Neural crest cell (in vitro differentiated cells): ENCODE measurements at regions not wholly inside any gene's neighbourhood (a gene's known extent, or its start where the extent isn't known, plus 50 kb on each side); places are given as distances from the start of the nearest gene placed in this dataset.

Experiments used
- DNase-seq: peaks from one replicate; pipeline ENCODE4 v3.0.0; 2021; ENCODE audit warnings: low read depth, mixed read lengths, low spot score
- H3K27ac Mint-ChIP-seq: one replicate; pipeline ENCODE4 v1.8.0; 2021; ENCODE audit warnings: mild to moderate bottlenecking, mixed read lengths; ENCODE audit not compliant: unreplicated experiment
- H3K27me3 Mint-ChIP-seq: 2 replicates; pipeline ENCODE4 v1.8.0; 2021; ENCODE audit warnings: low read depth, mild to moderate bottlenecking, mixed read lengths
- H3K36me3 Mint-ChIP-seq: 2 replicates; pipeline ENCODE4 v1.8.0; 2021; ENCODE audit warnings: low read depth, mild to moderate bottlenecking, mixed read lengths
- H3K4me1 Mint-ChIP-seq: 2 replicates; pipeline ENCODE4 v1.8.0; 2021; ENCODE audit warnings: mixed read lengths
- H3K4me3 Mint-ChIP-seq: one replicate; pipeline ENCODE4 v1.8.0; 2021; ENCODE audit warnings: mild to moderate bottlenecking, mixed read lengths
- H3K9me3 Mint-ChIP-seq: 2 replicates; pipeline ENCODE4 v1.8.0; 2021; ENCODE audit warnings: mixed read lengths
- TF ChIP-seq, protein P1 (sequence below): fragments of 200-600 bp; sonication (generic); conservative IDR thresholded peaks from 2 replicates; pipeline ENCODE4 v1.5.0; 2021; ENCODE audit warnings: antibody characterized with exemption, mild to moderate bottlenecking

DNA sequence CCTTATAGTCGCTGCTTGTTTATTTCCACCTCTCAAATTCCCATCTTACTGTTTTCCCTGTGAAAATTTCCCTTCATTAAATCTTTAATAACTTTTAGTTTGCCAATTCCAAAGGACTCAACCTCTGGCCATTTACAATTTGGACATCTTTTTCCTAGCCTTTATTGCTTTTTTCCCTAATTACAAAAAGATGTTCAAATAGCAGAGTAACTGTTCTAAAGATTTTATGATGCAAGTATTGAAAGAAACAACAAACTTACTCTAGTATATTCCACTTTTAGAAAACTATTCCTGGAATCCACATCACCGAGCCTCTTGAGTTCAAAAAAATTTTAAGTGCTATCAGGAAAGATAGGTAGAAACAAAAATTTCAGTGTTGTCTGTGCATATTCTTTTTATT is 174.1 kb upstream of the UBE2E2 start:
- peaks cover 7% of the 10 kb centered on the region for H3K27me3 Mint-ChIP-seq
- H3K4me1 Mint-ChIP-seq, result no peaks in the 10 kb centered on the region
- no peak for DNase-seq
- no peaks in the 10 kb centered on the region for H3K36me3 Mint-ChIP-seq
- TF ChIP-seq, protein P1, sequence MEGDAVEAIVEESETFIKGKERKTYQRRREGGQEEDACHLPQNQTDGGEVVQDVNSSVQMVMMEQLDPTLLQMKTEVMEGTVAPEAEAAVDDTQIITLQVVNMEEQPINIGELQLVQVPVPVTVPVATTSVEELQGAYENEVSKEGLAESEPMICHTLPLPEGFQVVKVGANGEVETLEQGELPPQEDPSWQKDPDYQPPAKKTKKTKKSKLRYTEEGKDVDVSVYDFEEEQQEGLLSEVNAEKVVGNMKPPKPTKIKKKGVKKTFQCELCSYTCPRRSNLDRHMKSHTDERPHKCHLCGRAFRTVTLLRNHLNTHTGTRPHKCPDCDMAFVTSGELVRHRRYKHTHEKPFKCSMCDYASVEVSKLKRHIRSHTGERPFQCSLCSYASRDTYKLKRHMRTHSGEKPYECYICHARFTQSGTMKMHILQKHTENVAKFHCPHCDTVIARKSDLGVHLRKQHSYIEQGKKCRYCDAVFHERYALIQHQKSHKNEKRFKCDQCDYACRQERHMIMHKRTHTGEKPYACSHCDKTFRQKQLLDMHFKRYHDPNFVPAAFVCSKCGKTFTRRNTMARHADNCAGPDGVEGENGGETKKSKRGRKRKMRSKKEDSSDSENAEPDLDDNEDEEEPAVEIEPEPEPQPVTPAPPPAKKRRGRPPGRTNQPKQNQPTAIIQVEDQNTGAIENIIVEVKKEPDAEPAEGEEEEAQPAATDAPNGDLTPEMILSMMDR, result no peak
- H3K9me3 Mint-ChIP-seq, result peaks cover 15% of the 10 kb centered on the region
- no peak overlapping the region for H3K27ac Mint-ChIP-seq
- H3K4me3 Mint-ChIP-seq, result no peak overlapping the region

DNA sequence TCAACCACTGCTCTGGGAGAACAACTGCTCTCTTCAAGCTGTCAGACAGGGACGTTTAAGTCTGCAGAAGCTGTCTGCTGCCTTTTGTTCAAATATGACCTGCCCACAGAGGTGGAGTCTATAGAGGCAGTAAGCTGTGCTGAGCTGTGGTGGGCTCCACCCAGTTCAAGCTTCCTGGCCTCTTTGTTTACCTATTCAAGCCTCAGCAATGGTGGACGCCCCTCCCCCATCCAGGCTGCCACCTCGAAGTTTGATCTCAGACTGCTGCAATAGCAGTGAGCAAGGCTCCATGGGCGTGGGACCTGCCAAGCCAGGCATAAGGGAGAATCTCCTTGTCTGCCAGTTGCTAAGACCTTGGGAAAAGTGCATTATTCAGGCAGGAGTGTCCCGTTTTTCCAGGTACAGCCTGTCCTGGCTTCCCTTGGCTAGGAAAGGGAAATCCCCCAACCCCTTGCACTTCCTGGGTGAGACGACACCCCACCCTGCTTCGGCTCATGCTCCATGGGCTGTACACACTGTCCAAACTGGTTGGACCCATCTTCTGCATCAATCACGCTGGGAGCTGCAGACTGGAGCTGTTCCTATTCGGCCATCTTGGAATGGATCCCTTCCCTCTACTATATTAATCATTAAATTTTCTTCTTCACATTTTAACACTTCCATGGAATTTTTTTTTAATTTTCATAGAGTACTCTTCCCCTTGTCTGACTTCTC is 167.0 kb upstream of the UBE2E2 start:
- Mint-ChIP-seq H3K36me3 (no peaks in the 10 kb centered on the region), H3K9me3 (peaks cover 6% of the 10 kb centered on the region), H3K4me1 (peaks cover 4% of the 10 kb centered on the region), H3K27me3 (no peaks in the 10 kb centered on the region), H3K4me3 (no peak overlapping the region), H3K27ac (no peak overlapping the region)
- TF ChIP-seq, protein P1, result no peak
- no peak for DNase-seq

DNA sequence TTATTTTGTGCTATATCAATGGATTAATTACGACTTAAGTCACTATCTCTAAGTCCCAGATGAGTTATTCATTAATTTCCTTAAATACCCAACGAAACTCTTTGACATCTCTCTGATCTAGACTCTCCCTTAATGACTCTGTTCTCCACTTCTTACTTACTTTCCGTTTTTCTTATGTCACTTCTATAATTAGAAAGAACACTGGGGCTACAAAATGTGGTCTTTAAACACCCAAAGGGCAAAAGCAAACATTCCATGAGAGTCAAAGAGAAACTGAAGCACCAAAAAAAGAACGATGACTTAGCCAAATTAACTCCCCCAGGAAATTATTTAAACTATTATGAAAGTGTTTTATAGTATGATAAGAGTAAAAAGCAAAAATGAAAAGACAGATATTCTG is 166.4 kb upstream of the UBE2E2 start:
- Mint-ChIP-seq H3K27me3 (no peaks in the 10 kb centered on the region), H3K9me3 (peaks cover 4% of the 10 kb centered on the region), H3K4me1 (peaks cover 4% of the 10 kb centered on the region), H3K27ac (no peak overlapping the region), H3K4me3 (no peak overlapping the region), H3K36me3 (no peaks in the 10 kb centered on the region)
- TF ChIP-seq, protein P1, result no peak
- no peak for DNase-seq

DNA sequence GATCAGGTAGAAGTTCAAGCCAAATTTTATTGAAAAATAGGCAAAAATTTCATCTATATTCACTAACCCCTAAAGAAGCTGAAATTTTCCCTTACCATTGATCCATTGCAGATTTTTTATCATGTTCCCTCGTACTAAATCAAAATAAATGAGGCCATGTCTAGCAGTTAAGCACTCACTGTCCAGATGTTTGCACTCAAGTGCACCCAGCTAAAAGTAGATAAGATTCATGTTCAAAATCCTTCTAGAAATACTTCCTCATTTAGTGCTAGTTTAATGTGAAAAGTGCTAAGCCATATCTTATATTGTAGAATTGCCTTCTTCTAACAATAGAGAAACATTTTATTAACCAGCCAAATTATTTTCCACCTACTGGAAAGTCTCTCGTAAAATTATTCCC is 164.7 kb upstream of the UBE2E2 start:
- DNase-seq, result no peak
- Mint-ChIP-seq H3K4me3 (no peak overlapping the region), H3K27ac (no peak overlapping the region), H3K36me3 (no peaks in the 10 kb centered on the region), H3K9me3 (peaks cover 4% of the 10 kb centered on the region), H3K27me3 (no peaks in the 10 kb centered on the region), H3K4me1 (peaks cover 4% of the 10 kb centered on the region)
- TF ChIP-seq, protein P1, result no peak

DNA sequence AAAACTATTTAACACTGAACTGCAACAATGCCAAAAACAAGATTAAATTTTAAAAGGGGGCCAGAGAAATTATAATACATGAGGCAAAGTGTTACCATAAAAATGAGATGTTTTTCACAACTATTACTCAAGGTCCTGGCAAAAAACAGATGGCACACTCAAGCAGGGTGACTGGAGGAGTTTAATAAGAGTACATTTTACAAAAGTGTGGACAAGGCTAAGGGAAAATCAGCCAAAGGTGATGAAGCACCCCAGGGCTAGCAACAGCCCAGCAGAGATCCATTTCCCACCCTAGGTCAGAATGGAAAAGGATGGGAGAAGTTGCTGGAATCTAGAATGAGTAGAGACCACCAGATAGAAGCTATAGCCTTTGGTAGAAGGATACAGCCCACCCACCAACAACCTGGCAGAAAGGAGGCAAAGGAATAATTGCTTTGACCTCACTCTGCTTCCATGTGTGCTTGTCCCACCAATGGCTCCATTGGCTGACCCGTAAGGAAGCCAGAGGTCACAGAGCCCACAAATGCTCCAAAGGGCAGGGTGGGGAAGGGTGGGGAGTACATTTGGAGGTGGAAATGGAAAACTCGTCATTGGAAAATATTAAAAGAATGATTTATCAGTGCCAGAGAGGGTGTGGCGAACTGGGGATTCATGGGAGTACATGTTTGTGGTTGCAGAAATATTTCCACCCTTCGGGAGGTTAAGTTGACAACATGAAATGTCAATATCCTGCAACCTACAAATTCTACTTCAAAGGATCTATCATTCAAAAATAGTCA is 161.0 kb upstream of the UBE2E2 start:
- DNase-seq, result no peak
- Mint-ChIP-seq H3K4me3 (no peak overlapping the region), H3K27ac (no peak overlapping the region), H3K27me3 (no peaks in the 10 kb centered on the region), H3K9me3 (peaks cover 14% of the 10 kb centered on the region), H3K4me1 (peaks cover 4% of the 10 kb centered on the region), H3K36me3 (peaks cover 6% of the 10 kb centered on the region)
- TF ChIP-seq, protein P1, result no peak
